Hepatocyte (in vitro differentiated cells): ENCODE measurements at regions not wholly inside any gene's neighbourhood (a gene's known extent, or its start where the extent isn't known, plus 50 kb on each side); places are given as distances from the start of the nearest gene placed in this dataset.

Source experiments
- DNase-seq: peaks from one replicate; pipeline ENCODE4 v3.0.0-alpha.2; 2016; ENCODE audit warnings: low spot score
- H2AFZ ChIP-seq: fragments of 200-600 bp; sonication (generic); 2 replicates; pipeline ENCODE4 v1.6.0; 2016; ENCODE audit warnings: antibody characterized with exemption, mild to moderate bottlenecking
- H3K27ac ChIP-seq: fragments of 200-600 bp; sonication (generic); 2 replicates; pipeline ENCODE4 v1.5.1; 2016; ENCODE audit warnings: mild to moderate bottlenecking
- H3K27me3 ChIP-seq: fragments of 200-600 bp; sonication (generic); 2 replicates; pipeline ENCODE4 v1.6.1; 2016
- H3K36me3 ChIP-seq: fragments of 200-600 bp; sonication (generic); replicated peaks from 2 replicates; pipeline ENCODE4 v1.5.1; 2016; ENCODE audit warnings: low read depth; ENCODE audit not compliant: insufficient read depth
- H3K4me1 ChIP-seq: fragments of 200-600 bp; sonication (generic); 2 replicates; pipeline ENCODE4 v1.5.1; 2016; ENCODE audit warnings: mild to moderate bottlenecking, moderate library complexity; ENCODE audit not compliant: insufficient read depth
- H3K4me2 ChIP-seq: fragments of 200-600 bp; sonication (generic); 2 replicates; pipeline ENCODE4 v1.6.0; 2016
- H3K4me3 ChIP-seq: fragments of 200-600 bp; sonication (generic); 2 replicates; pipeline ENCODE4 v1.5.1; 2016; ENCODE audit warnings: mild to moderate bottlenecking
- H3K79me2 ChIP-seq: fragments of 200-600 bp; sonication (generic); 2 replicates; pipeline ENCODE4 v1.6.0; 2017; ENCODE audit warnings: mild to moderate bottlenecking
- H3K9me2 ChIP-seq: fragments of 200-600 bp; sonication (generic); replicated peaks from 2 replicates; pipeline ENCODE4 v1.6.0; 2017; ENCODE audit warnings: mild to moderate bottlenecking; ENCODE audit not compliant: insufficient read depth
- H3K9me3 ChIP-seq: fragments of 200-600 bp; sonication (generic); 2 replicates; pipeline ENCODE4 v1.5.1; 2016; ENCODE audit warnings: low read depth, mild to moderate bottlenecking
- H4K20me1 ChIP-seq: fragments of 200-600 bp; sonication (generic); 2 replicates; pipeline ENCODE4 v1.6.0; 2016; ENCODE audit warnings: mild to moderate bottlenecking; ENCODE audit not compliant: insufficient read depth, poor library complexity, severe bottlenecking
- CTCF ChIP-seq: fragments of 200-600 bp; sonication (generic); IDR thresholded peaks from 2 replicates; pipeline ENCODE4 v1.5.1; 2016; ENCODE audit warnings: antibody characterized with exemption, mild to moderate bottlenecking; ENCODE audit not compliant: poor library complexity
- EZH2 ChIP-seq: fragments of 200-600 bp; sonication (generic); IDR thresholded peaks from 2 replicates; pipeline ENCODE4 v1.6.1; 2016; ENCODE audit warnings: antibody characterized with exemption, mild to moderate bottlenecking, borderline replicate concordance
- EZH2phosphoT487 ChIP-seq: fragments of 200-600 bp; sonication (generic); IDR thresholded peaks from one replicate; pipeline ENCODE4 v1.6.1; 2018; ENCODE audit warnings: antibody characterized with exemption, mild to moderate bottlenecking, low read depth, moderate library complexity; ENCODE audit not compliant: unreplicated experiment, severe bottlenecking
- WGBS: methylation state at CpG from one replicate; pipeline ENCODE4 v1.1.6; 2016; ENCODE audit warnings: low lambda C conversion rate; ENCODE audit errors: missing lambda C conversion rate; 5-methylcytosine and 5-hydroxymethylcytosine counted together

GRCh38 chr5:2158109-2158508 lies 275.4 kb upstream of the IRX4 start:
- H3K4me1 ChIP-seq, result no peaks in the 10 kb centered on the region
- no peak for DNase-seq
- TF ChIP-seq CTCF (no peak), EZH2phosphoT487 (no peak), EZH2 (no peak)
- no peak overlapping the region for H2AFZ ChIP-seq
- H3K4me3 ChIP-seq, result no peak overlapping the region
- H3K79me2 ChIP-seq, result no peaks in the 10 kb centered on the region
- H3K36me3 ChIP-seq, result no peaks in the 10 kb centered on the region
- no peaks in the 10 kb centered on the region for H3K9me2 ChIP-seq
- WGBS, result 77% methylated on average over 5 of the region's 5 CpGs
- H4K20me1 ChIP-seq, result no peaks in the 10 kb centered on the region
- H3K27ac ChIP-seq, result no peak overlapping the region
- no peak overlapping the region for H3K4me2 ChIP-seq
- H3K27me3 ChIP-seq, result no peaks in the 10 kb centered on the region
- H3K9me3 ChIP-seq, result no peaks in the 10 kb centered on the region

DNA sequence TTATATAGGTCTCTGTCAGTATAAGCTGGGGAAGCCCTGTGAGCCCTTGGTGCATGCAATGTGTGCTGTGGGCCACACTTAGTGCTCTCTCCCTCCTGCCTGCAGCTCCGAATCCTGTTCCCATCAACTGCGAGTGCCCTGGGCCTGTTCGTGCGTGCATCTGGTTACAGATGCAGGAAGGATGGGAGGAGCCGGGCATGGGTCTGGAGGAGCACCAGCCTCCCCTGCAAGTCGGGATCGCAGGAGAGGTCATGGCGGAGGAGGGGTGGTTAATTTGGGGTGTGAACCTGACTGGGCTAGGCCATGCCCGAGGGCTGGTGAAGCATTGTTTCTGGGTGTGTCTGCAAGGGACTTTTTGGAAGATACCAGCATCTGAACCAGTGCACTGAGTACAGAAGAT lies 274.6 kb upstream of the IRX4 start:
- no peaks in the 10 kb centered on the region for H3K4me1 ChIP-seq
- TF ChIP-seq EZH2 (no peak), CTCF (no peak), EZH2phosphoT487 (no peak)
- H3K79me2 ChIP-seq, result no peaks in the 10 kb centered on the region
- WGBS, result 98% methylated on average over 9 of the region's 9 CpGs
- no peak overlapping the region for H2AFZ ChIP-seq
- H3K4me2 ChIP-seq, result no peak overlapping the region
- no peak overlapping the region for H3K4me3 ChIP-seq
- no peak for DNase-seq
- no peaks in the 10 kb centered on the region for H3K9me2 ChIP-seq
- H3K27me3 ChIP-seq, result no peaks in the 10 kb centered on the region
- H4K20me1 ChIP-seq, result no peaks in the 10 kb centered on the region
- H3K27ac ChIP-seq, result no peak overlapping the region
- H3K36me3 ChIP-seq, result no peaks in the 10 kb centered on the region
- no peaks in the 10 kb centered on the region for H3K9me3 ChIP-seq

DNA sequence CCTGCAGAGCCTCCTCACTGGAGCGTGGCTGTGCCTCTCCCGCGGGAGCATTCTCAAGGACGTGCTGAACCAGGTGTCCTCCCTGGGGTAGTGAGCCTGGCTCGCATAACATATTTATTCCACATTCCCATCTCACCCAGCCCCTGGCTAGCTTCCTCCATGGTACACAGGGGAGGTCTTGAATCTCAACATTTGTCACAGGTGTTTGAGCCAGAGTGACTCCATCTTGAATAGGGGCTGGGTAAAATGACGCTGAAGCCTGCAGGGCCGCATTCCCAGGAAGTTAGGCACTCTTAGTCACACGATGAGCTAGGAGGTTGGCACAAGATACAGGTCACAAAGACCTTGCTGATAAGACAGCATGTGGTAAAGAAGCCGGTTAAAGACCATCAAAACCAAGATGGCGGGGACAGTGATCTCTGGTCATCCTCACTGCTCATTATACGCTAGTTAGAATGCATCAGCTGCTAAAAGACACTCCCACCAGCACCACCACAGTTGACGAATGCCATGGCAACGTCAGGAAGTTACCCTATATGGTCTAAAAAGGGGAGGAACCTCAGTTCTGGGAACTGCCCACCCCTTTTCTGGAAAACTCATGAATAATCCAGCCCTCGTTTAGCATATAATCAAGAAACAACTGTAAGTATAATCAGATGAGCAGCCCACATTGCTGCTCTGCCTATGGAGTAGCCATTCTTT lies 273.8 kb upstream of the IRX4 start:
- H3K9me3 ChIP-seq, result no peaks in the 10 kb centered on the region
- no peaks in the 10 kb centered on the region for H4K20me1 ChIP-seq
- H3K4me3 ChIP-seq, result no peak overlapping the region
- no peak overlapping the region for H3K4me2 ChIP-seq
- H3K4me1 ChIP-seq, result no peaks in the 10 kb centered on the region
- no peak for DNase-seq
- H3K27ac ChIP-seq, result no peak overlapping the region
- no peaks in the 10 kb centered on the region for H3K27me3 ChIP-seq
- H3K36me3 ChIP-seq, result no peaks in the 10 kb centered on the region
- TF ChIP-seq EZH2phosphoT487, result no peak
- TF ChIP-seq EZH2, result no peak
- no peak for TF ChIP-seq CTCF
- no peaks in the 10 kb centered on the region for H3K9me2 ChIP-seq
- no peak overlapping the region for H2AFZ ChIP-seq
- no peaks in the 10 kb centered on the region for H3K79me2 ChIP-seq
- WGBS, result 89% methylated on average over 14 of the region's 14 CpGs

DNA sequence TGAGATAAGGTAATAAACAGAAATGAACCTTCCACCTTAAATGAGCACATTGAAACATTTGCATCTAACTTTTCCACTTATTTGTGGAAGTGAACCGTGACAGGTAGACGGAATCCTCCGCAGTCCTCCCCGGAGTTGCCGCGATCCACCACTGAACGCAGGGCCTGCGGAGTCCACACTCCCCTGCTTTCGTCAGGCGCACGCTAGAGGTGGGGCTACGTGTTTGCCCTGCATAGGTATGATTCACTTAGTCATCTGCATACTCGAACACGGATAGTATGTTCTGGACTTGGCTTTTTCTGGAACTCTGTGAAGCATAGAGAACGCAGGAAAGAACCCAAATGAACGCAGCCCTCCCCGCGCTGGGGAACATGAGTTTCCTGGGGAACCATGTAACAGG lies 272.8 kb upstream of the IRX4 start:
- Histone ChIP-seq H4K20me1 (no peaks in the 10 kb centered on the region), H3K4me1 (no peaks in the 10 kb centered on the region), H3K27me3 (no peaks in the 10 kb centered on the region), H3K79me2 (no peaks in the 10 kb centered on the region), H3K4me2 (no peak overlapping the region), H3K9me2 (no peaks in the 10 kb centered on the region), H3K36me3 (no peaks in the 10 kb centered on the region), H3K9me3 (no peaks in the 10 kb centered on the region), H3K27ac (no peak overlapping the region), H3K4me3 (no peak overlapping the region), H2AFZ (no peak overlapping the region)
- no peak for DNase-seq
- 94% methylated on average over 18 of the region's 18 CpGs for WGBS
- TF ChIP-seq EZH2phosphoT487, result no peak
- no peak for TF ChIP-seq CTCF
- TF ChIP-seq EZH2, result no peak
